GM13976 (cell line): ENCODE measurements at regions not wholly inside any gene's neighbourhood (a gene's known extent, or its start where the extent isn't known, plus 50 kb on each side); places are given as distances from the start of the nearest gene placed in this dataset.

Source experiments
- DNase-seq: peaks from one replicate; pipeline ENCODE4 v3.0.0; 2012; ENCODE audit warnings: low spot score
- CTCF ChIP-seq: IDR thresholded peaks from 2 replicates; pipeline ENCODE4 v1.5.1; 2012; ENCODE audit warnings: borderline replicate concordance, mild to moderate bottlenecking; ENCODE audit not compliant: insufficient read depth; ENCODE audit errors: extremely low read depth, missing control alignments, control extremely low read depth
- in situ Hi-C: fragments of 300-500 bp; cut with MboI; formaldehyde crosslinking; loops from one replicate; pipeline ENCODE4 v1.12.0; 2022; ENCODE audit warnings: low sequenced_read_pairs, mixed read lengths, inconsistent platforms; ENCODE audit not compliant: unreplicated experiment

DNA sequence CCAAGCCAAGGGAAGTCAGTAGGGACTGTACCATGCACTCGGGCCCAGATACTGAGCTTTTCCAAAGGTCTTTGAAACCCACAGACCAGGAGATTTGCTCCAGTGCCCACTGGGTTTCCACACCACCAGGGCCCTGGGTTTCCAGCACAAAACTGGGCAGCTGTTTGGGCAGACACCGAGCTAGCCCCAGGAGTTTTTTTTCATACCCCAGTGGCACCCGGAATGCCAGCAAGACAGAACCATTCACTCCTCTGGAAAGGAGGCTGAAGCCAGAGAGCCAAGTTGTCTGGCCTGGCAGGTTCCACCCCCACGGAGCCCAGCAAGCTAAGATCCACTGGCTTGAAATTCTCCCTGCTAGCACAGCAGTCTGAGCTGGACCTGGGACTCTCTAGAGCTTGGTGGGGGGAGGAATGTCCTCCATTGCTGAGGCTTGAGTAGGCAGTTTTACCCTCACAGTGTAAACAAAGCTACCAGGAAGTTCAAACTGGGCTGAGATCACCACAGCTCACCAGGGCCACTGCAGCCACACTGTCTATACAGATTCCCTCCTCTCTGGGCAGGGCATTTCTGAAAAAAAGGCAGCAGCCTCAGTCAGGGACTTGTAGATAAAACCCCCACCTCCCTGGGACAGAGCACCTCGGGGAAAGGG is 793.7 kb downstream of the RPS29 start:
- in situ Hi-C loops: no loop called here
- no peak for DNase-seq
- no peak for TF ChIP-seq CTCF

- DNase-seq: no peak
- TF ChIP-seq CTCF: no peak
- in situ Hi-C loops: no loop called here
Observed at GRCh38 chr14:48788771-48789170, 797.4 kb downstream of the RPS29 start.

- in situ Hi-C loops: no loop called here
- TF ChIP-seq CTCF: no peak
- no peak for DNase-seq
Observed at GRCh38 chr14:48786498-48786897, 799.7 kb downstream of the RPS29 start.

DNA sequence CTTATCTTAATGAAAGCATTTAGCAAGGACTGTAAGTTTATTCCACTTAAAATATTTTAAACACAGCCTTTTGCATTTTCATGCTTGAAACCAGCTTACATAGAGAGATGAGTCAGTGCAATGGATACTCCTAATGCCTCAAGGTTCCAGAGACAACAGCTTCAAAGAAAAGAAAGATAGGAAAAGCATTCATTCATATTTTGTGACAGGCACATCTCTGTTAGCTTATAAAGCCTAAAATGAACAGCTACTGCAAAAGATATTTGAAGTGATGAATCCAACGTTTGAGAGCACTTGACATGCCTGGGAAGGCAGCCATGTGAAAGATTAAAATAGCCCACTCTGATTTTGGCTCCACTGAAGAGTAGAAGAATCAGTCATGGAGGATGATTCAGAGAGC is 814.5 kb downstream of the RPS29 start:
- no peak for DNase-seq
- TF ChIP-seq CTCF: no peak
- in situ Hi-C loops: no loop called here

DNA sequence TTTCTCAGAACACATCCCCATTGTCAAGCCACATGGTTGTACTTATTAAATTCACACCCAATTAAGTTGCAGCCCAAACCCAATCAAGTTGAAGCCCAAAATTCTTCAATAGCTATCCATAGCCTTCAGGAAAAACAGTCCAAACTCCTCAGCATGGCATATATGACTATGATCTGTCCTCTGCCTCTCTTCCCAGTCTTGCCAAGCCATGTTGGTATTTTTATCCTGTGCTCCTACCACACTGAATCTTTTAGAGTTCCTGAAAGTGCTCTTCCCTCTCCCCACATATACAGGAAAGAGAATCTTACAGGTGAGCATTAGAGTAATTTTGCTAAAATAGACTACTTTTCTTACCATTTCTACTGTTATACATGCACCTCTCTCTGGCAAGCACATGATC is 834.9 kb downstream of the RPS29 start:
- in situ Hi-C loops: no loop called here
- no peak for TF ChIP-seq CTCF
- DNase-seq: no peak

- no peak for TF ChIP-seq CTCF
- DNase-seq: no peak
- in situ Hi-C loops: no loop called here
Observed at GRCh38 chr14:48748151-48748675, 838.0 kb downstream of the RPS29 start.

DNA sequence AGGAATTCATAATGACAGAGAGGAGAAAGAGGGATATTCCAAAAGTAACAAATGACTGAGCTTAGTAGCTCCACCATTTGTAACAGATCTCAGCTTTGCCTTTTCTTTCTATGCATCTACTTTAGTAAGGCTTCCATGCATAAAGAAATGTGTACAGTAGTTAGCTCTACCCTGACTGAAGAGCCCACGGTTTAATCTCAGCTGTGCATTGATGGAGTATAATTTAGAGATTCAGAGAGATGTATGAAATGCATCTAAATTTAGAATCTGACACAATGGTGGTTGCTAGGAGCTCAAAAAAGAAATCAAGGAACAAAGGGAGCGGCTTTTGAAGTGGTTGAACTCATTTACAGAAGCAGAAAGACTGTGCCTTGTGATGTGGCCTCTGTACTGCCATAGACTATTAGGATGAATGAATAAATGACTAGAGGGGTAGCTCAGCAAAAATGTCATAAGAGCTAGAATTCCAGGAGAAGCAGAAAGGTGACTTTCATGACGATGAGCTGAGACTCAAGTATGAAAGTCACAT is 838.6 kb downstream of the RPS29 start:
- in situ Hi-C loops: no loop called here
- TF ChIP-seq CTCF: no peak
- no peak for DNase-seq
